Lower lobe of right lung (tissue), 2 donors: ENCODE measurements at regions not wholly inside any gene's neighbourhood (a gene's known extent, or its start where the extent isn't known, plus 50 kb on each side); places are given as distances from the start of the nearest gene placed in this dataset.

ENCODE experiments used
- ATAC-seq, 2 donors: fragments of 200-7000 bp; cut with Tn5 transposase; one replicate each; pipeline ENCODE4 v1.9.1; 2020 to 2022; ENCODE audit warnings: mild to moderate bottlenecking in 2 of 2, moderate library complexity in 2 of 2
- DNase-seq: peaks from one replicate; pipeline ENCODE4 v3.0.0-alpha.2; 2020
- H3K27ac ChIP-seq: fragments of 200-600 bp; one replicate; pipeline ENCODE4 v1.8.0; 2022
- H3K27me3 ChIP-seq: fragments of 200-600 bp; one replicate; pipeline ENCODE4 v1.8.0; 2022; ENCODE audit warnings: low read depth
- H3K36me3 ChIP-seq: fragments of 200-600 bp; one replicate; pipeline ENCODE4 v1.8.0; 2022; ENCODE audit warnings: mild to moderate bottlenecking
- H3K4me1 ChIP-seq: fragments of 200-600 bp; one replicate; pipeline ENCODE4 v1.8.0; 2022
- H3K4me3 ChIP-seq: fragments of 200-600 bp; one replicate; pipeline ENCODE4 v1.8.0; 2022; ENCODE audit warnings: mild to moderate bottlenecking
- H3K9me3 ChIP-seq: fragments of 200-600 bp; one replicate; pipeline ENCODE4 v1.8.0; 2022
- CTCF ChIP-seq: fragments of 200-600 bp; IDR thresholded peaks from one replicate; pipeline ENCODE4 v1.8.0; 2022; ENCODE audit warnings: antibody characterized with exemption, mild to moderate bottlenecking
- intact Hi-C: fragments of 100-400 bp; cut with DNase I; formaldehyde crosslinking; loops from one replicate; pipeline ENCODE4 v1.11.0; 2022
- donor health status: DM: no; HTN: yes; CAD: no; lungs with severe emphysema.

- Histone ChIP-seq H3K4me1 (no peaks in the 10 kb centered on the region), H3K27me3 (no peaks in the 10 kb centered on the region), H3K36me3 (no peaks in the 10 kb centered on the region), H3K27ac (no peak overlapping the region), H3K9me3 (no peaks in the 10 kb centered on the region), H3K4me3 (no peak overlapping the region)
- no peak for ATAC-seq
- TF ChIP-seq CTCF, result no peak
- intact Hi-C loops, result no loop called here
- DNase-seq, result no peak
Observed at GRCh38 chr2:177114712-177115111, 97.9 kb upstream of the HNRNPA3 start.

GRCh38 chr2:177117755-177118154 lies 94.8 kb upstream of the HNRNPA3 start:
- H3K4me1 ChIP-seq, result no peaks in the 10 kb centered on the region
- no peaks in the 10 kb centered on the region for H3K9me3 ChIP-seq
- intact Hi-C loops, result no loop called here
- no peak for TF ChIP-seq CTCF
- H3K27me3 ChIP-seq, result no peaks in the 10 kb centered on the region
- no peak for ATAC-seq
- no peak for DNase-seq
- no peaks in the 10 kb centered on the region for H3K36me3 ChIP-seq
- H3K27ac ChIP-seq, result no peak overlapping the region
- no peak overlapping the region for H3K4me3 ChIP-seq

- Histone ChIP-seq H3K4me1 (no peaks in the 10 kb centered on the region), H3K27ac (no peak overlapping the region), H3K27me3 (no peaks in the 10 kb centered on the region), H3K4me3 (no peak overlapping the region), H3K36me3 (no peaks in the 10 kb centered on the region), H3K9me3 (no peaks in the 10 kb centered on the region)
- intact Hi-C loops, result no loop called here
- DNase-seq (no peak), ATAC-seq (no peak)
- TF ChIP-seq CTCF, result no peak
Observed at GRCh38 chr2:177118636-177119035, 94.0 kb upstream of the HNRNPA3 start.

GRCh38 chr2:177119099-177119498 lies 93.5 kb upstream of the HNRNPA3 start:
- no peak for TF ChIP-seq CTCF
- DNase-seq (no peak), ATAC-seq (no peak)
- no peak overlapping the region for H3K27ac ChIP-seq
- no peak overlapping the region for H3K4me3 ChIP-seq
- no peaks in the 10 kb centered on the region for H3K9me3 ChIP-seq
- intact Hi-C loops, result no loop called here
- no peaks in the 10 kb centered on the region for H3K4me1 ChIP-seq
- no peaks in the 10 kb centered on the region for H3K27me3 ChIP-seq
- no peaks in the 10 kb centered on the region for H3K36me3 ChIP-seq

GRCh38 chr2:177123048-177123447 lies 89.5 kb upstream of the HNRNPA3 start:
- no peak for TF ChIP-seq CTCF
- intact Hi-C loops, result no loop called here
- no peak overlapping the region for H3K27ac ChIP-seq
- H3K36me3 ChIP-seq, result no peaks in the 10 kb centered on the region
- H3K4me1 ChIP-seq, result no peaks in the 10 kb centered on the region
- ATAC-seq (no peak), DNase-seq (no peak)
- H3K27me3 ChIP-seq, result no peaks in the 10 kb centered on the region
- no peak overlapping the region for H3K4me3 ChIP-seq
- H3K9me3 ChIP-seq, result no peaks in the 10 kb centered on the region

- ATAC-seq, result no peak
- DNase-seq, result no peak
- no peaks in the 10 kb centered on the region for H3K27me3 ChIP-seq
- H3K27ac ChIP-seq, result no peak overlapping the region
- H3K4me1 ChIP-seq, result no peaks in the 10 kb centered on the region
- no peaks in the 10 kb centered on the region for H3K36me3 ChIP-seq
- H3K9me3 ChIP-seq, result no peaks in the 10 kb centered on the region
- no peak for TF ChIP-seq CTCF
- intact Hi-C loops, result no loop called here
- no peak overlapping the region for H3K4me3 ChIP-seq
Observed at GRCh38 chr2:177124371-177124770, 88.2 kb upstream of the HNRNPA3 start.
